HEK293 (cell line): ENCODE measurements at regions not wholly inside any gene's neighbourhood (a gene's known extent, or its start where the extent isn't known, plus 50 kb on each side); places are given as distances from the start of the nearest gene placed in this dataset.

Experiments used
- CTCF ChIA-PET: fragments of 350-600 bp; formaldehyde crosslinking; extraction: SDS; loops from one replicate; lab custom pipeline; 2021; ENCODE audit warnings: antibody characterized with exemption; lab: Yijun Ruan, JAX
- POLR2A ChIA-PET: fragments of 300-600 bp; formaldehyde crosslinking; extraction: SDS; loops from one replicate; lab custom pipeline; 2020; ENCODE audit warnings: antibody characterized with exemption, inconsistent platforms; lab: Yijun Ruan, JAX
- H3K27ac ChIP-seq: fragments of 200-500 bp; sonication (Bioruptor generic); 2 replicates; pipeline ENCODE4 v1.5.1; 2014; ENCODE audit warnings: low read depth, low read length, control low read depth, inconsistent platforms; ENCODE audit errors: extremely low read depth
- H3K36me3 ChIP-seq, 2 experiments: fragments of 200-500 bp in 1 of 2; sonication (Bioruptor generic) in 1 of 2; 1 replicate in 1 of 2; 2 replicates in 1 of 2; pipeline ENCODE4 v1.5.1; 2014 to 2017; ENCODE audit warnings: inconsistent platforms in 2 of 2, low read length in 2 of 2; ENCODE audit not compliant: control insufficient read depth in 2 of 2, insufficient read depth in 1 of 2
- H3K4me1 ChIP-seq: fragments of 200-500 bp; sonication (Bioruptor generic); 2 replicates; pipeline ENCODE4 v1.5.1; 2014; ENCODE audit warnings: mild to moderate bottlenecking, low read length, inconsistent platforms; ENCODE audit not compliant: control insufficient read depth, insufficient read depth
- H3K4me3 ChIP-seq: 2 replicates; pipeline ENCODE4 v1.5.1; 2011; ENCODE audit warnings: low read depth, mild to moderate bottlenecking, control low read depth, low read length, moderate library complexity
- H3K9me3 ChIP-seq: fragments of 200-500 bp; sonication (Bioruptor generic); 2 replicates; pipeline ENCODE4 v1.5.1; 2014; ENCODE audit warnings: low read depth, low read length, inconsistent platforms; ENCODE audit not compliant: control insufficient read depth, insufficient read depth
- ELK4 ChIP-seq: IDR thresholded peaks from 2 replicates; pipeline ENCODE4 v1.6.1; 2011; ENCODE audit warnings: mild to moderate bottlenecking, low read depth, low read length, borderline replicate concordance
- GFI1B ChIP-seq: fragments of 450-650 bp; formaldehyde crosslinking; IDR thresholded peaks from 2 replicates; pipeline ENCODE4 v1.5.1; 2016; ENCODE audit warnings: missing biosample characterization, missing genetic modification characterization
- GLI4 ChIP-seq: fragments of 450-650 bp; formaldehyde crosslinking; IDR thresholded peaks from 2 replicates; pipeline ENCODE4 v1.5.1; 2016; ENCODE audit warnings: missing biosample characterization, missing genetic modification characterization
- HOXC10 ChIP-seq: sonication (generic); formaldehyde crosslinking; IDR thresholded peaks from 2 replicates; pipeline ENCODE4 v1.8.1; 2023; ENCODE audit warnings: mild to moderate bottlenecking, missing genetic modification reagents
- PRDM6 ChIP-seq: fragments of 450-650 bp; formaldehyde crosslinking; IDR thresholded peaks from 2 replicates; pipeline ENCODE4 v1.5.1; 2017; ENCODE audit warnings: missing biosample characterization, missing genetic modification characterization
- ZNF10 ChIP-seq: fragments of 450-650 bp; formaldehyde crosslinking; IDR thresholded peaks from 2 replicates; pipeline ENCODE4 v1.5.1; 2017; ENCODE audit warnings: missing biosample characterization, missing genetic modification characterization
- ZNF174 ChIP-seq: fragments of 450-650 bp; formaldehyde crosslinking; IDR thresholded peaks from 2 replicates; pipeline ENCODE4 v1.5.0; 2017; ENCODE audit warnings: missing biosample characterization, mild to moderate bottlenecking, missing genetic modification characterization
- ZNF2 ChIP-seq: fragments of 450-650 bp; formaldehyde crosslinking; IDR thresholded peaks from 2 replicates; pipeline ENCODE4 v1.5.1; 2016; ENCODE audit warnings: missing biosample characterization, missing genetic modification characterization
- ZNF24 ChIP-seq: fragments of 450-650 bp; formaldehyde crosslinking; IDR thresholded peaks from 2 replicates; pipeline ENCODE4 v1.5.1; 2016; ENCODE audit warnings: missing biosample characterization, missing genetic modification characterization
- ZNF248 ChIP-seq: fragments of 450-650 bp; formaldehyde crosslinking; IDR thresholded peaks from 2 replicates; pipeline ENCODE4 v1.5.1; 2017; ENCODE audit warnings: missing biosample characterization, missing genetic modification characterization
- ZNF274 ChIP-seq, 2 experiments: fragments of 200-500 bp in 1 of 2; fragments of 450-650 bp in 1 of 2; sonication (Bioruptor generic) in 1 of 2; formaldehyde crosslinking in 1 of 2; IDR thresholded peaks; 2 replicates each; pipeline versions ENCODE4 v1.5.1 to v1.6.1; 2014 to 2016; ENCODE audit warnings: borderline replicate concordance in 1 of 2, inconsistent platforms in 1 of 2, low read length in 1 of 2, missing biosample characterization in 1 of 2, missing genetic modification characterization in 1 of 2
- ZNF302 ChIP-seq: fragments of 450-650 bp; formaldehyde crosslinking; IDR thresholded peaks from 2 replicates; pipeline ENCODE4 v1.5.1; 2016; ENCODE audit warnings: missing biosample characterization, missing genetic modification characterization, low read depth
- ZNF350 ChIP-seq: fragments of 450-650 bp; formaldehyde crosslinking; IDR thresholded peaks from 2 replicates; pipeline ENCODE4 v1.5.0; 2017; ENCODE audit warnings: missing biosample characterization, mild to moderate bottlenecking, missing genetic modification characterization
- ZNF548 ChIP-seq: fragments of 450-650 bp; formaldehyde crosslinking; IDR thresholded peaks from 2 replicates; pipeline ENCODE4 v1.5.1; 2016; ENCODE audit warnings: missing biosample characterization, missing genetic modification characterization
- ZNF555 ChIP-seq: fragments of 450-650 bp; formaldehyde crosslinking; conservative IDR thresholded peaks from 2 replicates; pipeline ENCODE4 v1.5.1; 2017; ENCODE audit warnings: missing biosample characterization, mild to moderate bottlenecking, missing genetic modification characterization, inconsistent platforms
- ZNF560 ChIP-seq: fragments of 450-650 bp; formaldehyde crosslinking; IDR thresholded peaks from 2 replicates; pipeline ENCODE4 v1.5.1; 2017; ENCODE audit warnings: missing biosample characterization, missing genetic modification characterization, borderline replicate concordance
- ZNF610 ChIP-seq: fragments of 450-650 bp; formaldehyde crosslinking; IDR thresholded peaks from 2 replicates; pipeline ENCODE4 v1.5.1; 2016; ENCODE audit warnings: missing biosample characterization, missing genetic modification characterization, borderline replicate concordance
- ZNF623 ChIP-seq: fragments of 450-650 bp; formaldehyde crosslinking; IDR thresholded peaks from 2 replicates; pipeline ENCODE4 v1.5.1; 2016; ENCODE audit warnings: missing biosample characterization, missing genetic modification characterization
- ZNF626 ChIP-seq: fragments of 450-650 bp; sonication (Bioruptor Pico); formaldehyde crosslinking; IDR thresholded peaks from 2 replicates; pipeline ENCODE4 v1.5.1; 2018; ENCODE audit warnings: missing biosample characterization, missing genetic modification characterization, inconsistent platforms
- ZNF791 ChIP-seq: fragments of 450-650 bp; formaldehyde crosslinking; IDR thresholded peaks from 2 replicates; pipeline ENCODE4 v1.5.1; 2016; ENCODE audit warnings: missing biosample characterization, missing genetic modification characterization
- ZNF792 ChIP-seq: fragments of 450-650 bp; formaldehyde crosslinking; IDR thresholded peaks from 2 replicates; pipeline ENCODE4 v1.5.1; 2016; ENCODE audit warnings: missing biosample characterization, missing genetic modification characterization
- TF ChIP-seq, protein P1 (sequence below): fragments of 450-650 bp; formaldehyde crosslinking; IDR thresholded peaks from 2 replicates; pipeline ENCODE4 v1.5.1; 2016; ENCODE audit warnings: missing biosample characterization, missing genetic modification characterization
- TF ChIP-seq, protein P2 (sequence below): fragments of 450-650 bp; formaldehyde crosslinking; IDR thresholded peaks from 2 replicates; pipeline ENCODE4 v1.5.1; 2016; ENCODE audit warnings: missing biosample characterization, missing genetic modification characterization, low read depth
- TF ChIP-seq, protein P3 (sequence below): fragments of 450-650 bp; formaldehyde crosslinking; IDR thresholded peaks from 2 replicates; pipeline ENCODE4 v1.5.1; 2016; ENCODE audit warnings: missing biosample characterization, missing genetic modification characterization
- TF ChIP-seq, protein P4 (sequence below): fragments of 450-650 bp; formaldehyde crosslinking; IDR thresholded peaks from 2 replicates; pipeline ENCODE4 v1.5.1; 2016; ENCODE audit warnings: missing biosample characterization, missing genetic modification characterization

- TF ChIP-seq, protein P1, sequence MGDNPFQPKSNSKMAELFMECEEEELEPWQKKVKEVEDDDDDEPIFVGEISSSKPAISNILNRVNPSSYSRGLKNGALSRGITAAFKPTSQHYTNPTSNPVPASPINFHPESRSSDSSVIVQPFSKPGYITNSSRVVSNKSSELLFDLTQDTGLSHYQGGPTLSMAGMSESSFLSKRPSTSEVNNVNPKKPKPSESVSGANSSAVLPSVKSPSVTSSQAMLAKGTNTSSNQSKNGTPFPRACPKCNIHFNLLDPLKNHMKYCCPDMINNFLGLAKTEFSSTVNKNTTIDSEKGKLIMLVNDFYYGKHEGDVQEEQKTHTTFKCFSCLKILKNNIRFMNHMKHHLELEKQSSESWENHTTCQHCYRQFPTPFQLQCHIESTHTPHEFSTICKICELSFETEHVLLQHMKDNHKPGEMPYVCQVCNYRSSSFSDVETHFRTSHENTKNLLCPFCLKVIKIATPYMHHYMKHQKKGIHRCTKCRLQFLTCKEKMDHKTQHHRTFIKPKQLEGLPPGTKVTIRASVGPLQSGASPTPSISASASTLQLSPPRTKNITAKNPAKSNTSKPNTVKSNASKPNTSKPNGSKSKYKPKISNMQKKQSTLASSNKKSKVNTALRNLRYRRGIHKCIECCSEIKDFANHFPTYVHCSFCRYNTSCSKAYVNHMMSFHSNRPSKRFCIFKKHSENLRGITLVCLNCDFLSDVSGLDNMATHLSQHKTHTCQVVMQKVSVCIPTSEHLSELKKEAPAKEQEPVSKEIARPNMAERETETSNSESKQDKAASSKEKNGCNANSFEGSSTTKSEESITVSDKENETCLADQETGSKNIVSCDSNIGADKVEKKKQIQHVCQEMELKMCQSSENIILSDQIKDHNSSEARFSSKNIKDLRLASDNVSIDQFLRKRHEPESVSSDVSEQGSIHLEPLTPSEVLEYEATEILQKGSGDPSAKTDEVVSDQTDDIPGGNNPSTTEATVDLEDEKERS (tag by site-specific recombination): no peak
- TF ChIP-seq ZNF248 (tag by site-specific recombination) (no peak), ZNF302 (no peak), ELK4 (no peak), ZNF350 (tag by site-specific recombination) (no peak)
- TF ChIP-seq, protein P2, sequence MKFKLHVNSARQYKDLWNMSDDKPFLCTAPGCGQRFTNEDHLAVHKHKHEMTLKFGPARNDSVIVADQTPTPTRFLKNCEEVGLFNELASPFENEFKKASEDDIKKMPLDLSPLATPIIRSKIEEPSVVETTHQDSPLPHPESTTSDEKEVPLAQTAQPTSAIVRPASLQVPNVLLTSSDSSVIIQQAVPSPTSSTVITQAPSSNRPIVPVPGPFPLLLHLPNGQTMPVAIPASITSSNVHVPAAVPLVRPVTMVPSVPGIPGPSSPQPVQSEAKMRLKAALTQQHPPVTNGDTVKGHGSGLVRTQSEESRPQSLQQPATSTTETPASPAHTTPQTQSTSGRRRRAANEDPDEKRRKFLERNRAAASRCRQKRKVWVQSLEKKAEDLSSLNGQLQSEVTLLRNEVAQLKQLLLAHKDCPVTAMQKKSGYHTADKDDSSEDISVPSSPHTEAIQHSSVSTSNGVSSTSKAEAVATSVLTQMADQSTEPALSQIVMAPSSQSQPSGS: no peak
- TF ChIP-seq, protein P3, sequence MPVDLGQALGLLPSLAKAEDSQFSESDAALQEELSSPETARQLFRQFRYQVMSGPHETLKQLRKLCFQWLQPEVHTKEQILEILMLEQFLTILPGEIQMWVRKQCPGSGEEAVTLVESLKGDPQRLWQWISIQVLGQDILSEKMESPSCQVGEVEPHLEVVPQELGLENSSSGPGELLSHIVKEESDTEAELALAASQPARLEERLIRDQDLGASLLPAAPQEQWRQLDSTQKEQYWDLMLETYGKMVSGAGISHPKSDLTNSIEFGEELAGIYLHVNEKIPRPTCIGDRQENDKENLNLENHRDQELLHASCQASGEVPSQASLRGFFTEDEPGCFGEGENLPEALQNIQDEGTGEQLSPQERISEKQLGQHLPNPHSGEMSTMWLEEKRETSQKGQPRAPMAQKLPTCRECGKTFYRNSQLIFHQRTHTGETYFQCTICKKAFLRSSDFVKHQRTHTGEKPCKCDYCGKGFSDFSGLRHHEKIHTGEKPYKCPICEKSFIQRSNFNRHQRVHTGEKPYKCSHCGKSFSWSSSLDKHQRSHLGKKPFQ (tag by site-specific recombination): no peak
Measured at GRCh38 chr5:40397976-40398375, 281.7 kb upstream of the PTGER4 start (continued).

DNA sequence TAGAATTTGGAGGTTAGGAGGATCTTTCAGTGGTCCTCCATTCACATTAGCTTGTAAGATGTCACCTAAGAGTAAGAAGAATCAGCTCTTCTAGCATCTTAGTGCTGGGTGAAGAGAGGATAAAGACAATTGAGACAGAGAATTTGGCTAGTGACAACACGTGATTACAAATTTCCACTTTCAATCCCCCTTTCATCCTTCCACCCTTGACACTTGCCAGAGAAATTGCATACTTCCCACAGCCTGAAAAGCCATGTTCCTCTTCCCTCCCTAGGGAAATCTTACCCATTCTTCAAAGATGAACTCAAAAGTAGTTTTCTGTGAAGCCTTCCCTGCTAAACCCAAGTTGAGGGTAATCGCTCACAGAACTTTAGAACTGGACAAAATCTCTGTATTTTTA lies 282.6 kb upstream of the PTGER4 start:
- H3K27ac ChIP-seq: no peak overlapping the region
- CTCF ChIA-PET: interaction anchor here (0.7 kb wide), 1 partner anchor 668 kb away, joined by 3 read pairs; no protein-coding TSS in a partner anchor
- no peak overlapping the region for H3K4me3 ChIP-seq
- TF ChIP-seq PRDM6 (no peak), ZNF560 (tag by site-specific recombination) (no peak), ZNF791 (tag by site-specific recombination) (no peak), GLI4 (tag by site-specific recombination) (no peak), ZNF24 (tag by site-specific recombination) (no peak), ZNF2 (no peak)
- TF ChIP-seq, all 188 proteins: peak for 0
- Histone ChIP-seq H3K9me3 (no peaks in the 10 kb centered on the region), H3K4me1 (no peaks in the 10 kb centered on the region), H3K36me3 (no peaks in the 10 kb centered on the region)
- POLR2A ChIA-PET: no interaction called here

DNA sequence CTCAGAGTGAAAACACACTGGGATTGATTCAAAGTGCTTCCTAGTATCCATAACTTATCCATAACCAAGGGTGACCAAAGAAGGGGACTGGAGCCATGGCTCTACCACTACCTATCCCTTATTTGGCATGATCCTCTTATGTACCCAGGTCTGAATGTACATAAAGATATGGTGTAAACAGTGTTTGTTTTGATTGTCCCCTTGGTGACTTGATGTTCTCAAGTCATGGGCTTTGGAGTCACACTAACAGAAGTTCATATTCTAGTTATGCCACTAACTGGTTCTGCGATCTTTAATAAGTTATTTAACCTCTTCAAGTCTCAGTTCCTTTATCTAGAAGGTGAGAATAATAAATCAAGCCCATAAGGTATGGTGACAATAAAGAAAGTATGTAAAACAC lies 283.4 kb upstream of the PTGER4 start:
- H3K36me3 ChIP-seq: no peaks in the 10 kb centered on the region
- no peak overlapping the region for H3K4me3 ChIP-seq
- H3K9me3 ChIP-seq: no peaks in the 10 kb centered on the region
- no peaks in the 10 kb centered on the region for H3K4me1 ChIP-seq
- ChIA-PET CTCF (no interaction called here), POLR2A (no interaction called here)
- no peak overlapping the region for H3K27ac ChIP-seq
- TF ChIP-seq ZNF350 (tag by site-specific recombination): no peak
- TF ChIP-seq ZNF555: no peak
- TF ChIP-seq ZNF610 (tag by site-specific recombination): no peak
- no peak for TF ChIP-seq HOXC10
- TF ChIP-seq ZNF623 (tag by site-specific recombination): no peak
- TF ChIP-seq, protein P4, sequence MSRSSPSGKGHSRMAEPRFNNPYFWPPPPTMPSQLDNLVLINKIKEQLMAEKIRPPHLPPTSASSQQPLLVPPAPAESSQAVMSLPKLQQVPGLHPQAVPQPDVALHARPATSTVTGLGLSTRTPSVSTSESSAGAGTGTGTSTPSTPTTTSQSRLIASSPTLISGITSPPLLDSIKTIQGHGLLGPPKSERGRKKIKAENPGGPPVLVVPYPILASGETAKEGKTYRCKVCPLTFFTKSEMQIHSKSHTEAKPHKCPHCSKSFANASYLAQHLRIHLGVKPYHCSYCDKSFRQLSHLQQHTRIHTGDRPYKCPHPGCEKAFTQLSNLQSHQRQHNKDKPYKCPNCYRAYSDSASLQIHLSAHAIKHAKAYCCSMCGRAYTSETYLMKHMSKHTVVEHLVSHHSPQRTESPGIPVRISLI: no peak
- TF ChIP-seq ZNF174 (tag by site-specific recombination): no peak
- TF ChIP-seq ZNF10 (tag by site-specific recombination): no peak
- no peak for TF ChIP-seq ZNF792
- TF ChIP-seq ZNF626: no peak
- TF ChIP-seq ZNF548 (tag by site-specific recombination): no peak
- no peak for TF ChIP-seq ZNF274 (IDR thresholded peaks at IDR 0.05; ENCODE audit: low read length)
- no peak for TF ChIP-seq ZNF274 (tag by site-specific recombination; IDR thresholded peaks at IDR 0.05; ENCODE audit: borderline replicate concordance)
- TF ChIP-seq GFI1B (tag by site-specific recombination): no peak
